Prostate gland (tissue), 2 donors: ENCODE measurements at regions not wholly inside any gene's neighbourhood (a gene's known extent, or its start where the extent isn't known, plus 50 kb on each side); places are given as distances from the start of the nearest gene placed in this dataset.
"Not testable (repeated sequence)": the region's sequence is repeated elsewhere in the genome, so short reads cannot be mapped to it uniquely, and the experiment has no call there.

Experiments used
- CTCF ChIP-seq, 4 experiments: fragments of 200-600 bp in 2 of 4; fragments of 450-650 bp in 2 of 4; sonication (generic) in 2 of 4; IDR thresholded peaks; 1 replicate in 3 of 4; 2 replicates in 1 of 4; pipeline ENCODE4 v1.5.1; 2016 to 2019; ENCODE audit warnings: antibody characterized with exemption in 4 of 4, mild to moderate bottlenecking in 2 of 4, moderate library complexity in 2 of 4
- POLR2A ChIP-seq: fragments of 450-650 bp; IDR thresholded peaks from one replicate; pipeline ENCODE4 v1.6.1; 2016; ENCODE audit warnings: antibody characterized with exemption, mild to moderate bottlenecking
- POLR2AphosphoS5 ChIP-seq: sonication (generic); formaldehyde crosslinking; IDR thresholded peaks from one replicate; pipeline ENCODE4 v1.6.1; 2017; ENCODE audit warnings: antibody characterized with exemption

DNA sequence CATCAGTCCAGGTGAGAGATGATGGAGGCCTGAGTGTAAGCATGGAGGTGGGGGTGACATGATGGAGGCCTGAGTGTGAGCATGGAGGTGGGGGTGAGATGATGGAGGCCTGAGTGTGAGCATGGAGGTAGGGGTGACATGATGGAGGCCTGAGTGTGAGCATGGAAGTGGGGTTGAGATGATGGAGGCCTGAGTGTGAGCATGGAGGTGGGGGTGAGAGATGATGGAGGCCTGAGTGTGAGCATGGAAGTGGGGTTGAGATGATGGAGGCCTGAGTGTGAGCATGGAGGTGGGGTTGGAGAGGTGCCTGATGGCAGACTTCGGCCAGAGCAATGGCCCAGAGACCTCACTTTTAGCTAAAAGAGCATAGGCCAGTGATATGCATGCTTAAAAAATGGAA, 269.9 kb upstream of the PLPP4 start:
- not testable (repeated sequence) for TF ChIP-seq CTCF (IDR thresholded peaks at IDR 0.05); POLR2A; POLR2AphosphoS5
